ENCODE measurements at regions not wholly inside any gene's neighbourhood (a gene's known extent, or its start where the extent isn't known, plus 50 kb on each side); places are given as distances from the start of the nearest gene placed in this dataset.

DNA sequence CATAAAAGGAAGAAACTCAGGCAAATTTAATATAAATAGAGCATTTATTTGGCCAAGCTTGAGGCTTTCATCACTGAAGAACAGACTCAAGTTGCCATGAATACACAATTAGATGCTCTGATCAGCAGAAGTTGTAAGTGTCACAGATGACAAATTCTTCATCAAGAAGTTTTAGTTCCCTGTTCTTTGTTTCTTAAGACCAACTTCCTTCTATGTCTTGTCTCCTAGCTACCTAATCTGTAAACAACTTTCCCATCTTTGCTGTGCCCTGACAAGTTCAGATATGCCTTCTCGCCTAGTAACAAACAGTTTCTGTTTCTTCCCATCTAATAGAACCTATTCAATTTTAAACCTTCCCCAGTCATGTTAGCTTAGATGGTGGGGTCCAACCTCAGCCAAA, 353.4 kb upstream of the HSFY2 start:
- TF ChIP-seq, protein P1, sequence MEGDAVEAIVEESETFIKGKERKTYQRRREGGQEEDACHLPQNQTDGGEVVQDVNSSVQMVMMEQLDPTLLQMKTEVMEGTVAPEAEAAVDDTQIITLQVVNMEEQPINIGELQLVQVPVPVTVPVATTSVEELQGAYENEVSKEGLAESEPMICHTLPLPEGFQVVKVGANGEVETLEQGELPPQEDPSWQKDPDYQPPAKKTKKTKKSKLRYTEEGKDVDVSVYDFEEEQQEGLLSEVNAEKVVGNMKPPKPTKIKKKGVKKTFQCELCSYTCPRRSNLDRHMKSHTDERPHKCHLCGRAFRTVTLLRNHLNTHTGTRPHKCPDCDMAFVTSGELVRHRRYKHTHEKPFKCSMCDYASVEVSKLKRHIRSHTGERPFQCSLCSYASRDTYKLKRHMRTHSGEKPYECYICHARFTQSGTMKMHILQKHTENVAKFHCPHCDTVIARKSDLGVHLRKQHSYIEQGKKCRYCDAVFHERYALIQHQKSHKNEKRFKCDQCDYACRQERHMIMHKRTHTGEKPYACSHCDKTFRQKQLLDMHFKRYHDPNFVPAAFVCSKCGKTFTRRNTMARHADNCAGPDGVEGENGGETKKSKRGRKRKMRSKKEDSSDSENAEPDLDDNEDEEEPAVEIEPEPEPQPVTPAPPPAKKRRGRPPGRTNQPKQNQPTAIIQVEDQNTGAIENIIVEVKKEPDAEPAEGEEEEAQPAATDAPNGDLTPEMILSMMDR (IDR thresholded peaks at IDR 0.05), result no peak

GRCh38 chrY:19124609-19125008, 351.1 kb upstream of the HSFY2 start:
- TF ChIP-seq, protein P1 (IDR thresholded peaks at IDR 0.05), result no peak

- TF ChIP-seq, protein P1 (IDR thresholded peaks at IDR 0.05), result no peak
Measured at GRCh38 chrY:19122450-19122849, 348.9 kb upstream of the HSFY2 start.

GRCh38 chrY:19098349-19098748, 324.8 kb upstream of the HSFY2 start:
- TF ChIP-seq, protein P1 (IDR thresholded peaks at IDR 0.05), result no peak

- TF ChIP-seq, protein P1 (IDR thresholded peaks at IDR 0.05), result no peak
Measured at GRCh38 chrY:19095460-19095859, 321.9 kb upstream of the HSFY2 start.

- TF ChIP-seq, protein P1 (IDR thresholded peaks at IDR 0.05), result no peak
Measured at GRCh38 chrY:19083006-19083405, 309.5 kb upstream of the HSFY2 start.

DNA sequence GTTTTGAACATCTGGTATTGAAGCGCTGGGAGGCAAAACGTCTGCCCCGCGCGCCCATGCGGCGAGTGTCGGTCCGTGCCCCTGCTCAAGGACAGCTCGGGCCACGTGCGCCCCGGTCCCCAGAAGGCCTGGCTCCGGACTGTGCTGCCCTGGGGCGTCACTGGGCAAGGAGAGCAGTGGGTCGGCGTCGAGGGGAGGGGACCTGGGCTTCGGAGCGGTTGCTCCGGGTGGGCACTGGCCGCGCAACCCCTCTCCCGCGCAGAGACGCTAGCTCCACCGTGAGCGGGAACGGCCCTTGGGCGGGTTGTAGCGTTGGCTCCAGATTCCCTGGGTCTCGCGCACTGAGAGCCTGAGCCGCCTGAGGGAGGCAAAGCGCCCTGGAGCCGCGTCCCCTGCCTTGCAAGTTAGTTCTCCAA, 304.2 kb upstream of the HSFY2 start:
- TF ChIP-seq, protein P1 (IDR thresholded peaks at IDR 0.05), result no peak
